Thyroid gland (tissue), 4 donors: ENCODE measurements at regions not wholly inside any gene's neighbourhood (a gene's known extent, or its start where the extent isn't known, plus 50 kb on each side); places are given as distances from the start of the nearest gene placed in this dataset.

Source experiments
- CTCF ChIP-seq, 6 experiments: fragments of 200-600 bp in 3 of 6; fragments of 450-650 bp in 3 of 6; sonication (generic) in 3 of 6; IDR thresholded peaks; one replicate each; pipeline ENCODE4 v1.5.1; 2016 to 2019; ENCODE audit warnings: antibody characterized with exemption in 6 of 6, mild to moderate bottlenecking in 2 of 6, inconsistent platforms in 1 of 6, moderate library complexity in 1 of 6
- POLR2A ChIP-seq, 2 donors: fragments of 450-650 bp; IDR thresholded peaks; one replicate each; pipeline ENCODE4 v1.6.1; 2017; ENCODE audit warnings: antibody characterized with exemption in 2 of 2, mild to moderate bottlenecking in 2 of 2, moderate library complexity in 1 of 2

GRCh38 chr21:28548291-28548690 lies 444.4 kb downstream of the LTN1 start:
- TF ChIP-seq CTCF (IDR thresholded peaks at IDR 0.05) = no peak
- TF ChIP-seq POLR2A (IDR thresholded peaks at IDR 0.05) = no peak
